Smooth muscle cell (in vitro differentiated cells): ENCODE measurements at regions not wholly inside any gene's neighbourhood (a gene's known extent, or its start where the extent isn't known, plus 50 kb on each side); places are given as distances from the start of the nearest gene placed in this dataset.

ENCODE experiments used
- DNase-seq: peaks from one replicate; lab custom pipeline; 2025; ENCODE audit not compliant: unreplicated experiment; lab: John Stamatoyannopoulos, UW
- H2AFZ ChIP-seq: fragments of 200-600 bp; sonication (generic); 2 replicates; pipeline ENCODE4 v1.6.0; 2016; ENCODE audit warnings: antibody characterized with exemption, low read depth, mild to moderate bottlenecking
- H3F3A ChIP-seq: fragments of 200-600 bp; sonication (generic); 2 replicates; pipeline ENCODE4 v1.6.0; 2017; ENCODE audit warnings: antibody characterized with exemption, low read depth
- H3K27ac ChIP-seq: fragments of 200-600 bp; sonication (generic); 2 replicates; pipeline ENCODE4 v1.5.1; 2016; ENCODE audit warnings: low read depth, mild to moderate bottlenecking
- H3K27me3 ChIP-seq: fragments of 200-600 bp; sonication (generic); 2 replicates; pipeline ENCODE4 v1.6.1; 2016; ENCODE audit warnings: low read depth, mild to moderate bottlenecking
- H3K36me3 ChIP-seq: fragments of 200-600 bp; sonication (generic); 2 replicates; pipeline ENCODE4 v1.5.1; 2016; ENCODE audit warnings: low read depth
- H3K4me1 ChIP-seq: fragments of 200-600 bp; sonication (generic); 2 replicates; pipeline ENCODE4 v1.5.1; 2016; ENCODE audit warnings: low read depth
- H3K4me2 ChIP-seq: fragments of 200-600 bp; sonication (generic); 2 replicates; pipeline ENCODE4 v1.6.0; 2016; ENCODE audit warnings: mild to moderate bottlenecking
- H3K4me3 ChIP-seq: fragments of 200-600 bp; sonication (generic); 2 replicates; pipeline ENCODE4 v1.5.1; 2016; ENCODE audit warnings: mild to moderate bottlenecking
- H3K79me2 ChIP-seq: fragments of 200-600 bp; sonication (generic); 2 replicates; pipeline ENCODE4 v1.6.0; 2016; ENCODE audit warnings: low read depth, mild to moderate bottlenecking
- H3K9ac ChIP-seq: fragments of 200-600 bp; sonication (generic); 2 replicates; pipeline ENCODE4 v1.6.0; 2016; ENCODE audit warnings: low read depth
- H3K9me3 ChIP-seq: fragments of 200-600 bp; sonication (generic); replicated peaks from 2 replicates; pipeline ENCODE4 v1.5.1; 2016; ENCODE audit warnings: low read depth
- H4K20me1 ChIP-seq: fragments of 200-600 bp; sonication (generic); 2 replicates; pipeline ENCODE4 v1.6.0; 2016; ENCODE audit warnings: low read depth
- CTCF ChIP-seq: fragments of 200-600 bp; sonication (generic); IDR thresholded peaks from 2 replicates; pipeline ENCODE4 v1.5.1; 2017; ENCODE audit warnings: borderline replicate concordance, mild to moderate bottlenecking, antibody characterized with exemption; ENCODE audit not compliant: insufficient read depth, poor library complexity, severe bottlenecking
- WGBS: methylation state at CpG from one replicate; pipeline ENCODE4 v1.1.7; 2016; ENCODE audit warnings: low lambda C conversion rate; 5-methylcytosine and 5-hydroxymethylcytosine counted together

- Histone ChIP-seq H4K20me1 (no peaks in the 10 kb centered on the region), H3K79me2 (no peaks in the 10 kb centered on the region), H3K9ac (no peak overlapping the region), H2AFZ (no peak overlapping the region), H3F3A (no peaks in the 10 kb centered on the region), H3K36me3 (no peaks in the 10 kb centered on the region), H3K27me3 (peaks cover 15% of the 10 kb centered on the region), H3K4me1 (peaks cover 3% of the 10 kb centered on the region), H3K27ac (no peak overlapping the region), H3K4me2 (no peak overlapping the region), H3K9me3 (no peaks in the 10 kb centered on the region), H3K4me3 (no peak overlapping the region)
- no peak for DNase-seq
- no peak for TF ChIP-seq CTCF
Observed at GRCh38 chr18:46397174-46397573, 259.8 kb downstream of the LOXHD1 start.

GRCh38 chr18:46398005-46398404 is 259.0 kb downstream of the LOXHD1 start:
- H3K27me3 ChIP-seq = peaks cover 15% of the 10 kb centered on the region
- H3K4me1 ChIP-seq = peaks cover 4% of the 10 kb centered on the region
- no peaks in the 10 kb centered on the region for H3K9me3 ChIP-seq
- no peak overlapping the region for H3K9ac ChIP-seq
- peaks cover 5% of the 10 kb centered on the region for H4K20me1 ChIP-seq
- H3K4me3 ChIP-seq = no peak overlapping the region
- H3K4me2 ChIP-seq = no peak overlapping the region
- no peak for DNase-seq
- peaks cover under 1% of the 10 kb centered on the region for H3F3A ChIP-seq
- H3K36me3 ChIP-seq = no peaks in the 10 kb centered on the region
- H2AFZ ChIP-seq = no peak overlapping the region
- no peak overlapping the region for H3K27ac ChIP-seq
- H3K79me2 ChIP-seq = no peaks in the 10 kb centered on the region
- TF ChIP-seq CTCF = no peak
- 96% methylated on average over 4 of the region's 7 CpGs for WGBS

- 78% methylated on average over 9 of the region's 9 CpGs for WGBS
- H3K79me2 ChIP-seq = no peaks in the 10 kb centered on the region
Observed at GRCh38 chr18:46398625-46399024, 258.4 kb downstream of the LOXHD1 start.

More at GRCh38 chr18:46398625-46399024, 258.4 kb downstream of the LOXHD1 start:
- Histone ChIP-seq H3F3A (peaks cover 5% of the 10 kb centered on the region), H3K27me3 (peaks cover 15% of the 10 kb centered on the region), H3K27ac (no peak overlapping the region), H2AFZ (no peak overlapping the region), H3K4me1 (peaks cover 4% of the 10 kb centered on the region), H3K36me3 (no peaks in the 10 kb centered on the region), H3K9ac (no peak overlapping the region), H3K9me3 (no peaks in the 10 kb centered on the region), H3K4me3 (no peak overlapping the region), H3K4me2 (no peak overlapping the region), H4K20me1 (peaks cover 6% of the 10 kb centered on the region)
- no peak for DNase-seq
- no peak for TF ChIP-seq CTCF
